WERI-Rb-1 (cell line): ENCODE measurements at regions not wholly inside any gene's neighbourhood (a gene's known extent, or its start where the extent isn't known, plus 50 kb on each side); places are given as distances from the start of the nearest gene placed in this dataset.

ENCODE experiments used
- DNase-seq: peaks from one replicate; pipeline ENCODE4 v3.0.0-alpha.2; 2020
- H3K27ac ChIP-seq: fragments of 250-450 bp; sonication (Bioruptor Pico); 2 replicates; pipeline ENCODE4 v1.5.1; 2020; ENCODE audit warnings: mild to moderate bottlenecking, moderate library complexity
- H3K27me3 ChIP-seq: fragments of 250-450 bp; sonication (Bioruptor Pico); 2 replicates; pipeline ENCODE4 v1.5.1; 2021; ENCODE audit warnings: mild to moderate bottlenecking, low read depth, moderate library complexity; ENCODE audit not compliant: insufficient read depth, severe bottlenecking
- H3K36me3 ChIP-seq: fragments of 250-450 bp; sonication (Bioruptor Pico); 2 replicates; pipeline ENCODE4 v1.5.1; 2020; ENCODE audit warnings: mild to moderate bottlenecking, moderate library complexity
- H3K4me3 ChIP-seq: 2 replicates; pipeline ENCODE4 v1.5.1; 2011; ENCODE audit warnings: low read depth, mild to moderate bottlenecking, control low read depth, low read length
- H3K9me3 ChIP-seq: fragments of 250-450 bp; sonication (Bioruptor Pico); 2 replicates; pipeline ENCODE4 v1.5.1; 2021; ENCODE audit warnings: mild to moderate bottlenecking, moderate library complexity; ENCODE audit not compliant: severe bottlenecking
- TF ChIP-seq, protein P1 (sequence below): IDR thresholded peaks from 2 replicates; pipeline ENCODE4 v1.5.1; 2011; ENCODE audit warnings: low read depth, mild to moderate bottlenecking, control low read depth, inconsistent platforms, low read length

DNA sequence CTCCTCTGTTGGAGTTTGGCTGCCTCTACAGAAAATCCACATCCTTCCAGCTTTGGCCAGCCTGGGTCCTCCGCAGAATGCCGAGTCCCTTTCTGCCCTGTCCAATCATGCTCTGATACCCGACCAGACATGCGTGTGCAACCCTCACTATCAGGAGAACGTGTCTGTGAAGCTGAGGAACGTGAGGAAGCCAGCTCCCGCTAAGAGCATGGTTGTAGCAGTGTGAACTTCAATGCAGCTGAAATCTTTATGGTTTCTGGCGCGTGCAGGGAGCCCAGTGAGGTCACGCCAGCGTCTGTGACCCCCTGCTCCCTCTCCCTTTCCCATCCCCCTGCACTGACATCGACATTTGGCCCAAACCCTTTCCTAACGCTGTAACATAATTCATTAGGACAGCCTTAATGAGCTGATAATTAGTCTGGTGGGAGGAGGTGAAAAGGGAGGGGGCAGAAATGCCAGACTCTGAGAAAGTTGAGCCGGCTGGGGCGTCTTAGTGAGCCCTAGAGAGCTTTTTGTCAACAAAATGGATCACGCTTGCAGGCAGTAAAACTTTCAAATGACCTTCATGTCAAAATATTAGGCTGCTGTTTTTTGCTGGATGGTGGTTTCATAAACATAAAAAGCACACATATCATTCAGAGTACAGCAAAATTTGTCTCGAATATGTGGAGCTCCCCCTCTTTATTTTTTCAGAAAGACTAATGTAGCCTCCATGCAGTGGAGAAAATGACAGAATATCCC is 423.3 kb downstream of the QKI start:
- H3K27me3 ChIP-seq = no peaks in the 10 kb centered on the region
- H3K9me3 ChIP-seq = peaks cover 4% of the 10 kb centered on the region
- no peak for DNase-seq
- no peaks in the 10 kb centered on the region for H3K36me3 ChIP-seq
- no peak overlapping the region for H3K27ac ChIP-seq
- no peak overlapping the region for H3K4me3 ChIP-seq
- TF ChIP-seq, protein P1, sequence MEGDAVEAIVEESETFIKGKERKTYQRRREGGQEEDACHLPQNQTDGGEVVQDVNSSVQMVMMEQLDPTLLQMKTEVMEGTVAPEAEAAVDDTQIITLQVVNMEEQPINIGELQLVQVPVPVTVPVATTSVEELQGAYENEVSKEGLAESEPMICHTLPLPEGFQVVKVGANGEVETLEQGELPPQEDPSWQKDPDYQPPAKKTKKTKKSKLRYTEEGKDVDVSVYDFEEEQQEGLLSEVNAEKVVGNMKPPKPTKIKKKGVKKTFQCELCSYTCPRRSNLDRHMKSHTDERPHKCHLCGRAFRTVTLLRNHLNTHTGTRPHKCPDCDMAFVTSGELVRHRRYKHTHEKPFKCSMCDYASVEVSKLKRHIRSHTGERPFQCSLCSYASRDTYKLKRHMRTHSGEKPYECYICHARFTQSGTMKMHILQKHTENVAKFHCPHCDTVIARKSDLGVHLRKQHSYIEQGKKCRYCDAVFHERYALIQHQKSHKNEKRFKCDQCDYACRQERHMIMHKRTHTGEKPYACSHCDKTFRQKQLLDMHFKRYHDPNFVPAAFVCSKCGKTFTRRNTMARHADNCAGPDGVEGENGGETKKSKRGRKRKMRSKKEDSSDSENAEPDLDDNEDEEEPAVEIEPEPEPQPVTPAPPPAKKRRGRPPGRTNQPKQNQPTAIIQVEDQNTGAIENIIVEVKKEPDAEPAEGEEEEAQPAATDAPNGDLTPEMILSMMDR = no peak

DNA sequence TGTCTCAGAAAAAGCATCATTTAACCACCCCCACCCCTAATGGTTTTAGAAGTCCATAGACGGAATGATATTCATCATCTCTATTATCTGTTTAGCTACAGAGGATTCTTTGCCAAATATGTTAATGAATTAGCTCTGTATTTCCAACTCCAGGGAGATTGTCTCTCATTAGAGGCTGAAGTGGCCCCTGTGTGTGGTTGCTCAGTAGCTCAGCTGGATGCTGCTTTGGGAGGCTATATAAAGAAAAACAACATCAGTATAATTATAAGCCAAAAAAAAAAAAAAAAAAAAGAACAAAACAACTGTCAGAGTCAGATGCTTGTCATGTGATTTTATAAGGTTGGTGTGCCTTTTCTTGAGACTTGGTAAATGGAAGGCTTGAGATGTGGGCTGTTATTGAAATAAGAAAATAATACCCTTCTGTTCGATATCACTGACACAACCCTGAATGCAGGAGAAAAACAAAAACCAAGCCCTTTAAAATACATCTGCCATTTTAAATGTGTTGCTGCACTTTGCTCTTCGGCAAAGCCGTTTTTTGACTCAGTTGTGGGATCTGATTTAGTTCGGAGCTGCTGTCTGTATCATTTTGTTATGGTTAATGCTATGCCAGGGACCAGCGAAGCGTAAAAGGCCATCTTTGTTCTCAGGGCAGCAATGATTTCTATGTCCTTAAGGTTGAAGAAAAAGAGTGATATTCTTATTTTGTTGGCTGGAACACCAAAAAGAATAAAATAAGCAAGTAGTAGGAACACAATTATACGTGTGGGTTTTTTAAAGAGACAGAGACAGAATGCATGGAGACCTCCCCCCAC is 422.6 kb downstream of the QKI start:
- no peak for DNase-seq
- Histone ChIP-seq H3K4me3 (no peak overlapping the region), H3K27me3 (peaks cover 2% of the 10 kb centered on the region), H3K36me3 (no peaks in the 10 kb centered on the region), H3K9me3 (peaks cover 3% of the 10 kb centered on the region), H3K27ac (no peak overlapping the region)
- TF ChIP-seq, protein P1 = no peak

DNA sequence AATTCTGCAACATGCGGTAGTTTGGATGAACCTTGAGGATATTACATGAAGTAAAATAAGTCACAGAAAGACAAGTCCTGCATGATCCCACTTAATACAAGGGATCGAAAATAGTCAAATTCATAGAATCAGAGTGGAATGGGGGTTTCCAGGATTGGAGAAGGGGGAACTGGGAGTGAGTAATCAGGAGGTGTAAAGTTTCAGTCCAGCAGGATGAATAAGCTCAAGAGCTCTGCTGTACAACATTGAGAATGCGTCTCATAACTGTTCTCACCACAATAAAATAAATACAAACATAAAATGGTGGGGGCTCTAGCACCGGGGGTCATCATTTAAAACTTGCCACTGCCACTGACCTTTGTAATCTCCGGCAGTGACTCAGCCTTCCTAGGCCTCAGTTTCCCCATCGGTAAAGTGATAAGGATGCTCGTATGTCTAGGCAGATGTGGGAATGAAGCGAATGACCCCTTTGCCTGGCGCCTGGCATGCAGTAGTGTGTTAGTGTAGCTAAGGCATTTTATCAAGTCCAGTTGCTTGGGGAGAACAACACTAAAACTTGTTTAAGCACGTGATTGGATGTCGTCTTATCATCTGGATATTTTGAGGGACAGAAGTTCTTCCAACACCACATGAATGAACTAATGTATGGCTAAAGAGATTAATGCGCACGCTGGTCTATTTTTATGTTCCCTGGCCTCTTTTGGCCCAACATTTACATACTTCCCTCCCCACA is 421.1 kb downstream of the QKI start:
- Histone ChIP-seq H3K27me3 (peaks cover 16% of the 10 kb centered on the region), H3K27ac (no peak overlapping the region), H3K4me3 (no peak overlapping the region), H3K36me3 (no peaks in the 10 kb centered on the region), H3K9me3 (peaks cover 8% of the 10 kb centered on the region)
- DNase-seq = no peak
- TF ChIP-seq, protein P1 = no peak

DNA sequence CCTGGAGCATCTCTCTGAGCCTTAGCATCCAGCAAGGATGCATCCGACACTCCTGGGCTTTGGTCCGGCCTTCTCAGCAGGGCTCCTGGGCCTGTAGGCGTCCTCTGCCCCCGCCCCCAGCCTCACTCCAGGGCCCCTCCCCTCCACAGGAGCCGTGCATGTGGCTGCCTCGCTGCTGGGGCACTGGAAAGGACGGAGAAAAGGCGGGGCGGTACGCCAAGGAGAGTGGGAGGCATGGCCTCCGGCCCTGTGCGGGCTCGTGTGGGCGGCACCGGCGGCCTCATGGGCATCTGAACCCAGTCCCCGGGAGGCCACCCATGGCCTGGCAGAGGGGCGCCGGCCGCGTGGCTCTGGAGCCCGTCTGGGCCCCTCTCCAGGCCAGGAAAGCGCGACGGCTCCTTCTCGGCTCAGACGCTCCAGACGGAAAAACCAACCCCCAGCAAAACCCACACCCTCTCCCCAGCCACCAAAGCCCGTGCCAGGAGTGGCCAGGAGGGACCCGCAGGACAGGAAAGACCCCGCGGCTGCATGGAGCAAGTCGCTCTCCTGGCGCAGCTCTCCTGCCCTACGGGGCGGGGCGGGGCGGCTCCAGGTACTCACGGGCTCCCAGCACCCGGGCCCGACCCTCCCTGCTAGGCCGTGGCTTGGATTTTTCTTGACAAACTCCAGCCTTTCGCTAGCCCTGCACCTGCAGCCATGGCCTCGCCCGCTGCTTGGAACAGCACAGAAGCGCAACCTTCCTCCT is 419.9 kb downstream of the QKI start:
- TF ChIP-seq, protein P1 = no peak
- Histone ChIP-seq H3K36me3 (no peaks in the 10 kb centered on the region), H3K9me3 (peaks cover 8% of the 10 kb centered on the region), H3K27me3 (peaks cover 28% of the 10 kb centered on the region), H3K4me3 (no peak overlapping the region), H3K27ac (no peak overlapping the region)
- no peak for DNase-seq

DNA sequence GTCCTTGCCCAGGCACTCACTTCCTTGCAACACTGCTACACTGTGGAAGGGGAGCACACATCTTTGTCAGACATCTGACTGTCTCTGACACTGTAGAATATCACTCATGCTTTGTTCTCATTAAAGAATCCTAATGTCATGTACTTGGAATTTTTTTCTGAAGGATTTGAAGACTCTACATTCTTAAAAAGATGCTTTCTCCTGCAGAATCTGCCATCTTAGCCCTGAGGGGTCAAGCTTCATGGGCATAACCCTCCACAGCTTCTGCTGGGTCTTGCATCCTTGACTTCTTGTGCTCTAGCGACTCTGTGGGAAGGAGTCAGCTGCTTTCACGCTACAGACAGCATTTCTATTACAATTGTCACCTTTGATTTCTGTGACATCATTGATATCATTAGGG is 417.2 kb downstream of the QKI start:
- Histone ChIP-seq H3K36me3 (no peaks in the 10 kb centered on the region), H3K9me3 (peaks cover 8% of the 10 kb centered on the region), H3K4me3 (no peak overlapping the region), H3K27ac (no peak overlapping the region), H3K27me3 (peaks cover 54% of the 10 kb centered on the region)
- no peak for DNase-seq
- TF ChIP-seq, protein P1 = no peak
